Activated CD8-positive, alpha-beta T cell treated with anti-CD3 and anti-CD28 coated beads, Interleukin-2, amount 10 ng/mL, durations not matched to agents 7 days and 5 days (primary cell): ENCODE measurements at regions not wholly inside any gene's neighbourhood (a gene's known extent, or its start where the extent isn't known, plus 50 kb on each side); places are given as distances from the start of the nearest gene placed in this dataset.
"Not testable (repeated sequence)": the region's sequence is repeated elsewhere in the genome, so short reads cannot be mapped to it uniquely, and the experiment has no call there.

Experiments
- ATAC-seq: fragments of 150-1000 bp; cut with Tn5 transposase; one replicate; pipeline ENCODE4 v1.10.0; 2021; ENCODE audit warnings: moderate library complexity
- CTCF ChIA-PET: fragments of 350-600 bp; sonication (Branson Sonifier 250); formaldehyde crosslinking; loops from one replicate; lab custom pipeline; 2021; ENCODE audit warnings: antibody characterized with exemption; lab: Charles Lee
- POLR2A ChIA-PET: fragments of 350-600 bp; sonication (Branson Sonifier 250); formaldehyde crosslinking; loops from one replicate; lab custom pipeline; 2021; ENCODE audit warnings: antibody characterized with exemption; lab: Charles Lee
- DNase-seq: peaks from one replicate; pipeline ENCODE4 v3.0.0-alpha.2; 2020
- H3K27ac Mint-ChIP-seq: one replicate; pipeline ENCODE4 v1.8.0; 2021; ENCODE audit warnings: mild to moderate bottlenecking, mixed read lengths
- H3K27me3 Mint-ChIP-seq: one replicate; pipeline ENCODE4 v1.8.0; 2021; ENCODE audit warnings: low read depth, mixed read lengths
- H3K36me3 Mint-ChIP-seq: one replicate; pipeline ENCODE4 v1.8.0; 2021; ENCODE audit warnings: low read depth, mixed read lengths
- H3K4me1 Mint-ChIP-seq: one replicate; pipeline ENCODE4 v1.8.0; 2021; ENCODE audit warnings: low read depth, mixed read lengths
- H3K4me3 Mint-ChIP-seq: one replicate; pipeline ENCODE4 v1.8.0; 2021; ENCODE audit warnings: mild to moderate bottlenecking, mixed read lengths
- H3K9me3 Mint-ChIP-seq: one replicate; pipeline ENCODE4 v1.8.0; 2022; ENCODE audit warnings: mixed read lengths; ENCODE audit not compliant: insufficient read depth

DNA sequence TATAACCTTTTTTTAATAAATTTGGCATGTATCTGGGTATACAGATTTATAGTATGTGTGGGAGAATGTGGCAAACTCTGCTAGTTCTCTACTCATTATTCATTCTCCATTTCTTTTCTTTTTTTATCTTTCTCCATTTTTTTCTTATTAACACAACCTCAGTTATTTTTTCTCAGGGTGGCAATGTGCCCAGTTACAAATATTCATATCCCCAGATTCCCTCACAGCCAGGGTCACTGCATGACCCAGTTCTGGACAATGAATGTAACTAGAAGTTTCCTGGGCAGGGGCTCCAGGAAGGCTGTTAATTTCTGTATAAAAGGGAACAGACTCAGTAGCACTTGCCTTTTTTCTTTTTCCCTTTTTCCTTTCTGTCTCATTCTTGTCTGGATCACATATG is 95.6 kb downstream of the VCPKMT start:
- peaks cover 36% of the 10 kb centered on the region for H3K9me3 Mint-ChIP-seq
- ChIA-PET CTCF (no interaction called here), POLR2A (no interaction called here)
- H3K27me3 Mint-ChIP-seq: no peaks in the 10 kb centered on the region
- no peak overlapping the region for H3K4me3 Mint-ChIP-seq
- peaks cover 75% of the 10 kb centered on the region for H3K36me3 Mint-ChIP-seq
- peak overlapping the region; percentile 82 for H3K27ac Mint-ChIP-seq
- no peak for DNase-seq
- ATAC-seq: no peak
- peaks cover 35% of the 10 kb centered on the region for H3K4me1 Mint-ChIP-seq

- ATAC-seq (peak; percentile 80), DNase-seq (no peak)
- peak overlapping the region; percentile 34 for H3K4me3 Mint-ChIP-seq
- ChIA-PET CTCF (no interaction called here), POLR2A (interaction anchor here (1.0 kb wide), 2 partner anchors 18 to 159 kb away, joined by 3 to 4 read pairs; no protein-coding TSS in a partner anchor)
- peaks cover 38% of the 10 kb centered on the region for H3K9me3 Mint-ChIP-seq
- no peaks in the 10 kb centered on the region for H3K27me3 Mint-ChIP-seq
- H3K36me3 Mint-ChIP-seq: peaks cover 73% of the 10 kb centered on the region
- peaks cover 30% of the 10 kb centered on the region for H3K4me1 Mint-ChIP-seq
- peak overlapping the region; percentile 82 for H3K27ac Mint-ChIP-seq
Measured at GRCh38 chr14:50021261-50022031, 94.9 kb downstream of the VCPKMT start.

GRCh38 chr14:50022661-50023060 is 93.7 kb downstream of the VCPKMT start:
- no peak for DNase-seq
- no peak overlapping the region for H3K4me3 Mint-ChIP-seq
- POLR2A ChIA-PET: no interaction called here
- peaks cover 29% of the 10 kb centered on the region for H3K4me1 Mint-ChIP-seq
- H3K36me3 Mint-ChIP-seq: peaks cover 79% of the 10 kb centered on the region
- peaks cover 43% of the 10 kb centered on the region for H3K9me3 Mint-ChIP-seq
- CTCF ChIA-PET: no interaction called here
- H3K27ac Mint-ChIP-seq: no peak overlapping the region
- no peak for ATAC-seq
- no peaks in the 10 kb centered on the region for H3K27me3 Mint-ChIP-seq

DNA sequence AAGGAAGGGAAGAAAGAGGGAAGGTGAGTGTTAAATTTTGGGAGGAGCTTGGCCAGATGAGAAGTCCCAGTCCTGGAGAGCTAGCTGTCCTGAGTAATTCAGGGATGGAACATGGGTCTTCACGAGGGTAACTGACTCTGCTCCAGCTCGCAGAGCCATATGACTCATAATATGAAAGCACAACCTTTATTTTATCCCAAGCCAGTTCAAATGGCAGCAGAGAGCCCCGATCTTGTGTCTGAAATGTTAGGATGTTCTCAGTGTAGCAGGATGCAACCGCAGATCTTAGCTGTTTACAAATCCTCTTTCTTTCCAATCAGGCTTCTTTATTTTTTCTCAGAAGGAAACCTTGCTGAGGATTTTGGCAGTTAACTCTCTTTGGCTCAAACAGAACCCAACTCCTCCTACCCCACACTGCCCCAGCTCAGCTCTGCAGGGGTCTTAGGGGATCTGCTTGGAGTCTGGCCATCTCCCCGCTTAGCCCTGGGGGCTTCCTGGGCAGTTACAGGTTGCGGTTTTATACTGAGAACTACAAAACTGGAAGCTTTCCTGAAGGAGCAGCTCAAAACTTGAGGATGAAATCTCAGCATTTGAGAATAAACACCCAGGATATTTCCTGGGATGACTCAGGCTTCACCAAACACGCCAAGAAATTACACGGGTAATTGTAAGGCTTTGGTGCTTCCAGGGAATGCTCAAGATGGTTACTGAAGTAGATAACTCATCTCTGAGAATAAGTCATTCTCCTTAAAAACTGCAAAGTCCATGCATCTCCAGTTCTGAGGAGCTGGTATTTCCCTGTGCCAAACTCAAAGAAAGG is 92.5 kb downstream of the VCPKMT start:
- ChIA-PET POLR2A (interaction anchor here (1.2 kb wide), 2 partner anchors 15 to 20 kb away, joined by 3 to 6 read pairs; no protein-coding TSS in a partner anchor), CTCF (interaction anchor here (1.1 kb wide), 1 partner anchor 22 kb away, joined by 3 read pairs; no protein-coding TSS in a partner anchor)
- Mint-ChIP-seq H3K36me3 (peaks cover 80% of the 10 kb centered on the region), H3K9me3 (peaks cover 43% of the 10 kb centered on the region), H3K4me3 (no peak overlapping the region), H3K4me1 (peaks cover 26% of the 10 kb centered on the region), H3K27ac (no peak overlapping the region), H3K27me3 (no peaks in the 10 kb centered on the region)
- DNase-seq (no peak), ATAC-seq (no peak)

DNA sequence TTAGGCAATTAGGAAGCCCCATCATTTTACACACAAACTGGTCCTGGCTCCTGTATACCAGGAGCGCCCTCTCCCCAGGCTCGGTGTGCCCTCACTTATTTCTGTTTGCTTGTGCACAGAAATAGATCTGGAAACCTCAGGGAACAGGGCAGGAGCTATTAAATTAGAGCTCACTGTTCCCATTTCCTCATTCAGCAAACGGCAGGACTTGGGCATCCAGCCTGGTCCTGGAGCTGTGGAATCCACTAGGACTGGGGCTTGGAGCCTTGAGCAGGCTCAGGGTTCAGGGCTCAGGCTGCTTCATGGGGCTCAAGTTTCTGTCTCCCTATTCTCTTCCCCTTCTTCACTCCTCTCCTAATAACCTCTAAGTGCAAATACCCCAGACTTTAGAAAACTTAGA is 91.3 kb downstream of the VCPKMT start:
- no peak for DNase-seq
- Mint-ChIP-seq H3K4me1 (peaks cover 26% of the 10 kb centered on the region), H3K36me3 (peaks cover 76% of the 10 kb centered on the region), H3K27ac (no peak overlapping the region), H3K27me3 (no peaks in the 10 kb centered on the region), H3K4me3 (no peak overlapping the region), H3K9me3 (peaks cover 34% of the 10 kb centered on the region)
- CTCF ChIA-PET: interaction anchor here (1.4 to 2.1 kb wide), 2 partner anchors 13 to 22 kb away, joined by 3 to 8 read pairs; no protein-coding TSS in a partner anchor
- POLR2A ChIA-PET: no interaction called here
- ATAC-seq: no peak

GRCh38 chr14:50025776-50026175 is 90.6 kb downstream of the VCPKMT start:
- no peak overlapping the region for H3K27ac Mint-ChIP-seq
- CTCF ChIA-PET: interaction anchor here (1.4 to 2.1 kb wide), 2 partner anchors 12 to 22 kb away, joined by 3 to 8 read pairs; no protein-coding TSS in a partner anchor
- peaks cover 21% of the 10 kb centered on the region for H3K4me1 Mint-ChIP-seq
- DNase-seq: no peak
- peaks cover 28% of the 10 kb centered on the region for H3K9me3 Mint-ChIP-seq
- POLR2A ChIA-PET: no interaction called here
- no peak for ATAC-seq
- H3K4me3 Mint-ChIP-seq: no peak overlapping the region
- H3K36me3 Mint-ChIP-seq: peaks cover 74% of the 10 kb centered on the region
- H3K27me3 Mint-ChIP-seq: no peaks in the 10 kb centered on the region

GRCh38 chr14:50026396-50026795 is 90.0 kb downstream of the VCPKMT start:
- Mint-ChIP-seq H3K4me1 (peaks cover 19% of the 10 kb centered on the region), H3K27ac (peak overlapping the region; percentile 16), H3K9me3 (peaks cover 24% of the 10 kb centered on the region), H3K4me3 (no peak overlapping the region), H3K27me3 (no peaks in the 10 kb centered on the region), H3K36me3 (peaks cover 74% of the 10 kb centered on the region)
- POLR2A ChIA-PET: interaction anchor here (0.6 kb wide), 1 partner anchor 14 kb away, joined by 3 read pairs; no protein-coding TSS in a partner anchor
- DNase-seq (no peak), ATAC-seq (no peak)
- CTCF ChIA-PET: interaction anchor here (1.4 to 2.1 kb wide), 2 partner anchors 12 to 23 kb away, joined by 3 to 8 read pairs; no protein-coding TSS in a partner anchor

GRCh38 chr14:50027816-50028215 is 88.6 kb downstream of the VCPKMT start:
- no peak for DNase-seq
- peaks cover 24% of the 10 kb centered on the region for H3K9me3 Mint-ChIP-seq
- ATAC-seq: no peak
- ChIA-PET POLR2A (interaction anchor here (0.9 to 1.6 kb wide), 5 partner anchors 11 to 83 kb away, joined by 3 to 4 read pairs (median 3); no protein-coding TSS in a partner anchor), CTCF (interaction anchor here (1.1 to 1.6 kb wide), 2 partner anchors 18 to 33 kb away, joined by 3 to 4 read pairs; no protein-coding TSS in a partner anchor)
- no peak overlapping the region for H3K27ac Mint-ChIP-seq
- H3K36me3 Mint-ChIP-seq: peaks cover 73% of the 10 kb centered on the region
- no peak overlapping the region for H3K4me3 Mint-ChIP-seq
- peaks cover 16% of the 10 kb centered on the region for H3K4me1 Mint-ChIP-seq
- no peaks in the 10 kb centered on the region for H3K27me3 Mint-ChIP-seq

- Mint-ChIP-seq H3K4me1 (peaks cover 22% of the 10 kb centered on the region), H3K36me3 (peaks cover 73% of the 10 kb centered on the region), H3K9me3 (peaks cover 21% of the 10 kb centered on the region), H3K4me3 (no peak overlapping the region), H3K27me3 (no peaks in the 10 kb centered on the region), H3K27ac (no peak overlapping the region)
- ATAC-seq: no peak
- CTCF ChIA-PET: interaction anchor here (0.7 to 1.6 kb wide), 2 partner anchors 33 to 239 kb away, joined by 3 to 4 read pairs; no protein-coding TSS in a partner anchor
- POLR2A ChIA-PET: interaction anchor here (1.4 to 1.6 kb wide), 2 partner anchors 12 to 26 kb away, joined by 3 read pairs; no protein-coding TSS in a partner anchor
- no peak for DNase-seq
Measured at GRCh38 chr14:50028458-50028857, 87.9 kb downstream of the VCPKMT start.

DNA sequence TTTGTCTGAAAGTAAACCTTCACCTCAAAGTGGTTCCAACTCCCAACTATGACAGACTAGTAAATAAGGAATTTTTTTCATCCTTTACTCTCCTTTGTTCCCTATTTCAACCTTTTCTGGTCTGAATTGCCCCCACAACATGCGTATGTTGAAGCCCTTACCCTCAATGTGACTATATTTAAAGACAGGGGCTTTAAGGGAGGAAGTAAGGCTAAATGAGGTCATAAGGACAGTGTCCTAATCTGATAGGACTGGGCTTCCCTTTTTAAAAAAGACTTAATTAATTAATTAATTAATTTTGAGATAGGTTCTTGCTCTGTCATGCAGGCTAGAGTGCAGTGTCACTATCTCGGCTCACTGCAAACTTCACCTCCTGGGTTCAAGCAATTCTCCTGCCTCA is 86.3 kb downstream of the VCPKMT start:
- H3K4me1 Mint-ChIP-seq: peaks cover 38% of the 10 kb centered on the region
- H3K4me3 Mint-ChIP-seq: no peak overlapping the region
- peaks cover 78% of the 10 kb centered on the region for H3K36me3 Mint-ChIP-seq
- no peak overlapping the region for H3K27ac Mint-ChIP-seq
- DNase-seq (no peak), ATAC-seq (no peak)
- ChIA-PET CTCF (no interaction called here), POLR2A (no interaction called here)
- peaks cover 15% of the 10 kb centered on the region for H3K9me3 Mint-ChIP-seq
- no peaks in the 10 kb centered on the region for H3K27me3 Mint-ChIP-seq

DNA sequence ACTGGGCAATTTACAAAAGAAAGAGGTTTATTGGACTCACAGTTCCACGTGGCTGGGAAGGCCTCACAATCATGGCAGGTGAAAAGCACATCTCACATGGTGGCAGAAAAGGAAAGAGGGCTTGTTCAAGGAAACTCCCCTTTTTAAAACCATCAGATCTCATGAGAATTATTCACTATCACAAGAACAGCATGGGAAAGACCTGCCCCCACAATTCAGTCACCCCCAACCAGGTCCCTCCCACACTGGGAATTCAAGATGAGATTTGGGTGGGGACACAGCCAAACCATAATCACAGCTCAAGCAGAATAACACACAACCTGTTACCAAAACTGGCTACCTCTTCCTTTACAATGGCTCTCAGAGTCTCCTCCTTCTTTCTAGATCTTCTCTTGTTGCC is 85.5 kb downstream of the VCPKMT start:
- H3K9me3 Mint-ChIP-seq, H3K4me3 Mint-ChIP-seq, CTCF ChIA-PET, H3K27me3 Mint-ChIP-seq, DNase-seq, ATAC-seq: not testable (repeated sequence)
- peaks cover 44% of the 10 kb centered on the region for H3K4me1 Mint-ChIP-seq
- peak overlapping the region; percentile 25 for H3K27ac Mint-ChIP-seq
- POLR2A ChIA-PET: interaction anchor here (1.0 kb wide), 1 partner anchor 28 kb away, joined by 4 read pairs; no protein-coding TSS in a partner anchor
- H3K36me3 Mint-ChIP-seq: peaks cover 73% of the 10 kb centered on the region
